ENCODE measurements at regions not wholly inside any gene's neighbourhood (a gene's known extent, or its start where the extent isn't known, plus 50 kb on each side); places are given as distances from the start of the nearest gene placed in this dataset.

GRCh38 chr4:56200275-56200674 lies 187.0 kb downstream of the AASDH start:
- no peak for DNase-seq

DNA sequence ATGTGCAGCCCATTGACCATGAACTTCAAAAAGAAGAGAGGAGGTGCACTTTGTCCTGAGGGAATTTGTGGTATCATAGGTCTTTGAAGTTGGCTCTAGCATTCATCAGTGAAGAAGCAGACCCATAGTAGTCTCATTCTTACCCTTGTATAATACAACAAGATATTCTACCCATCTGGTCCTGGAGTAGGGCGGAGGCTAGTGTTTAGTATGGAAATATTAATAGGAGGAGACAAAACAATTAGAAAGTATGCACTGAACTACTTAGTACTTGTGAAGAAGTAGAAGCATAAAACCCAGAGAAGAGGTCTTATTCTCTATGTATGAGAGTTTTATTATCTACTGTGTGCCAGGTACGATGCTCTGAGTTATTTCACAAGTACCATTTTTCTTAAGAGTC lies 189.0 kb downstream of the AASDH start:
- DNase-seq = no peak

DNA sequence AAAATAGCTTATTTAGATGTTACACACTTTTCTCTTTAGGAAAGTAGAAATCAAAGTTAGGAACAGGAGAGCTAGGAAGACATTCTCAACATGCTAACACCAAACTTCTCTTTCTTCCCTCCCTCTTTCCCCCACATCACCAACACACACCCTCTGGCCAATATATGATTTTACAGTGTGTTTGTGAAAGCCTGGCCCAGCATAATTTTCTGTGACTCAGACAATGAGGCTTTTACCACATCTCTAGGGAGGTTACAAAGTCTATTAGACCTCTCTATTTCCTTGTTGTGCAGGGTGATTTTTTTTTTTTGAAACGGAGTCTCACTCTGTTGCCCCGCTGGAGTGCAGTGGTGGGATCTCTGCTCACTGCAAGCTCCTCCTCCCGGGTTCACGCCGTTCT lies 189.9 kb downstream of the AASDH start:
- DNase-seq = no peak

DNA sequence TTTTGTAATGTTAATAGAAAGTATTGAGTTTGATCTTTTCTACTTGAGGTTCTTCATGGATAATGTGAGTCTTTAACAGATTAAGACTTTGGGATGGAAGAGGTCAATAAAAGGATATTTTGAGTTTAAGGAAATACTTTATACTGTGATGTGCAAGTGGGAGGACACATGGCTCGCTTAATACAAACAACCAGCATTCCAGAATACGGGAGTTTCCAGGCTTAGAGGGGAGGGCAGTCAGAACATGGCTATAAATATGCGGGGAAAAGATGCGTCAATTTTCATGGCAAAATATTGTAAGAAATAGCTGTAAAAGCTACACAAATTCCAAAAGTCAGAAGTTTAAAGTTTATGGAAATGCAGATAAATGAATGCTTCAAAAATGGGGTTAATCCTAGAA lies 192.3 kb downstream of the AASDH start:
- no peak for DNase-seq

- DNase-seq = no peak
These were observed 195.8 kb downstream of the AASDH start for GRCh38 chr4:56191534-56191933.

- DNase-seq = no peak
These were observed 199.6 kb downstream of the AASDH start for GRCh38 chr4:56187688-56188087.

GRCh38 chr4:56186808-56187523 lies 200.3 kb downstream of the AASDH start:
- DNase-seq = no peak

- no peak for DNase-seq
These were observed 201.4 kb downstream of the AASDH start for GRCh38 chr4:56185901-56186300.

DNA sequence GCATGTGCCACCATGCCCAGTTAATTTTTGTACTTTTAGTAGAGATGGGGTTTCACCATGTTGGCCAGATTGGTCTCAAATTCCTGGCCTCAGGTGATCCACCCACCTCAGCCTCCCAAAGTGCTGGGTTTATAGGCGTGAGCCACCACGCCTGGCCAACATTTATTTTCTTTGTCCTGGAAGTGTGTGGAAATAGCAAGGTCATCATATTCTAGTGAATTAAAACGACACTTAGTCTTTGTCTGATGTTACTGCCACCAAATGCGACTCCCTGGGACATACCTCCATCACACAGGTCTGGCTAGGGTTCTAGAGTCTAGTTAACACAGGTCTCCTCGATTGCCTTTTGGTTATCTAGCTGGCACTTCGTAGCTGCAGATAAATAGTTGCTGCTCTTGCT lies 203.1 kb downstream of the AASDH start:
- DNase-seq = no peak

GRCh38 chr4:56183344-56183959 lies 203.8 kb downstream of the AASDH start:
- no peak for DNase-seq

DNA sequence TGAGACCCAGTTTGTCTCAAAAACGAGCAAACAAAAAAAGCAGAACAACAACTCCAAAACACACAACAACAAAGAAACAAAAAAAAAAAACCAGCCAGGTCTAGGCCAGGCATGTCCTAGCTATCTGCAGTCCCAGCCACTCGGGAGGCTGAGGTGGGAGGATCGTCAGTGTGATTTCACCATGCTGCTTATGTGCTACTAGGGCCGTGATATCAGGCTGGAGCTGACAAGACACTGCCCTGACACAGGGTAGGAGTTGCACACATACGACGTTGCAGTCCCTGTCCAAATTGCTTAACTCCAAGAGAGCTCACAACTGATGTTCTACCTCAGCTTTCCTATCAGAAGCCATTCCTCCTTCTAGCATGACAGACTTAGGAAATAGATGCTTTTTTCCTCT lies 204.9 kb downstream of the AASDH start:
- no peak for DNase-seq

GRCh38 chr4:56181140-56181953 lies 205.9 kb downstream of the AASDH start:
- DNase-seq = peak; percentile 66

- no peak for DNase-seq
These were observed 218.2 kb downstream of the AASDH start for GRCh38 chr4:56169061-56169460.

DNA sequence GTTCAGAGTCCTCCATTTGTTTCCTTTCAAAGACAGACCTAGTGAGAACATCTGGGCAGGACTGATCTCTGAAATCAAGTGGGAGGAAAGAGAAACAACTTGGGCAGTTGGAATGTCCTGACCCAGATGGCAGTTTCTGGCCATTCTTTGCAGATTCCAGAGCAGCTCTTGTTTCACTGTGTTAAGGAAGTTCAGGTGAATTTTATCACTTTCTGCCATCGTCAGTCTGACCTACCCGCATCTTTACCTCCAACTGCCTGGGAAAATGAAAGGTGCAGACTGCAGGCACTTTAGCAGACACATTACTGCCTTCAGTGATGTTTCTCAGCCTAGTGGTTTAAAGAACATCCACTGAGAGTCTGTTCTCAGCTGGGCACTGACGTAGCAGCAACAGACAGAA lies 216.2 kb downstream of the CEP135 start:
- no peak for DNase-seq

GRCh38 chr4:56160636-56161035 lies 211.9 kb downstream of the CEP135 start:
- DNase-seq = no peak

DNA sequence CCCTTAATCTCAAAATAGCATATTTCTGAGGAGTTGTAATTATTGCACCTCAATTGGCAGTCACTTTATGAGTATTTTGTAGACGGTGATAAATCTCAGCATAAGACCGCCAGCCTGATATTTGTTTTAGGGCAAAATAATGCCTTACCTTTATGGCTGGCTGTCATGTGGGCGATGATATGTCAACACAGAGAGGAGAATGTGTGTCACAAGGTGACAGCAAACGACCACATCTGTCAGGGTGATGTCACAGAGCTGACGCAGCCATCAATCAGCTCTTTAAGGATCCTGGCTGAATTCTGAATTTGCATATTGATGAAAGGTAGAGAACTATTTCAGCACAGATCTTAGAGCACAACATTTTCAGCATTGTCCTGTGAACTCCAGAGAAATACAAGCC lies 209.7 kb downstream of the CEP135 start:
- no peak for DNase-seq

DNA sequence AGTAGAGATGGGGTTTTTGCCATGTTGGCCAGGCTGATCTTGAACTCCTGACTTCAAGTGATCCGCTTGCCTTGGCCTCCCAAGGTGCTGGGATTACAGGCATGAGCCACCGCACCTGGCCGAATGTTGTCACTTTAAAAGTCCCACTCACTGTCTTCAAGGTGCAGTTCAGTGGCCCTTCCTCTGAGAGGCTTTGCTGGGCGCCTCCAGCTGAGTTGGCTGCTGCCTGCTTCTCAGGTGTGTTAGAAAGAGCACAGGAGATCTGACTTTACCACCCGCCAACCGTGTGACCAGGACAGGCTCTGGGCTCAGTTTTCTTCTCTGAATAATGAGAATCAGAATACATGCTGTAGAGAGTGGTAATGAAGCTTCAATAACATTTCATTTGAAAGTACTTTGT lies 207.4 kb downstream of the CEP135 start:
- DNase-seq = no peak

DNA sequence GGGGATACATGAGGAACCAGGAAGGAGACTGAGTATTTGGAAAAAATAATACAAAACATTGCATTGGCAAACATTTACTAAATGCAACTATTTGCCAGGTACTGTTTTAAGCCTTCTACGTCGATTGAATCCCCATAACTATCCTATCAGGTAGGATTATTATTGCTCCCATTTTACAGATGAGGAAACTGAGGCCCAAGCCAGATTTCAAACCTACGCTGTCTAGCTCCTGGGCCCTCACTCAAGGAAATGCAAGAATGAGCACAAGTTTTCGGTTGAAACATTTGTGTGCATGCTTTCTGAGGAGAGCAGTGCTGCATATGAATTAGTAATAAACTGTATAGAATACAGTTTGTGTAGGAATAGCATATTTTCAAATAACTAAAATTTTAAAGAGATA lies 206.7 kb downstream of the CEP135 start:
- no peak for DNase-seq

DNA sequence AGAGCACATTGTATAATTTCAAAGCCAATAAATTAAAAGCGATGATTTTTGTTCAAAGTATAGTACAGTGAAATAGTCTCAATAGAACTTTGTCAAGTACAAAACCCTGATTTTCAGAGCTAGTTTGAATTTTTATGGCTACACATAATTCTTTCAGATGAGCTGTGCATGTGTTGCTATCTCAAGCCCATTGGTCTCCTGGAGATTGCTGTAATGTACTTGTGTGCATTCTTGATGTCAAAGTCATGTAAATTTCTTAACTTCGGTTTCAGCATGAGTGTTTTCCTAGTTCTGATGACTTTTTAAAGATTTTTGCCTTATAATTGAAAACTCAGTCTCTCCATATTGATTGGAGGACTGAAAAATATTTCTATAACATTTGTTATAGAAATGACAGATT lies 200.8 kb downstream of the CEP135 start:
- no peak for DNase-seq

DNA sequence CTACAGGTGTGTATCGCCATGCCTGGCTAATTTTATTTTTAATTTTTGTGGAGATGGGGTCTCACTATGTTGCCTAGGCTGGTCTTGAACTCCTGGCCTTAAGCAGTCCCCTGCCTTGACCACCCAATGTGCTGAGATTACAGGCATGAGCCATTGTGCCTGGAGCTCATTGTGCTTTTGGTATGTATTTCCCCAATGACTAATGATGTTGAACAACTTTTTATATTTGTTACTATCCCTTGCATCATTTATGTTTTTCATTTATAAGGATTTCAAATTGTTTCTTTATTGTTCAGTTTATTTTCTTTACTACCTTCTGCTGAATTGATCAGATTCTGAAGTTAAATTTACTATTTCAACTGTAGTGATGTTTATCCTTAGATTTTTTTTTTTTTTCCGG lies 199.7 kb downstream of the CEP135 start:
- DNase-seq = no peak

- DNase-seq = no peak
These were observed 198.6 kb downstream of the CEP135 start for GRCh38 chr4:56147371-56147770.

GRCh38 chr4:56146956-56147355 lies 198.2 kb downstream of the CEP135 start:
- DNase-seq = no peak

GRCh38 chr4:56142088-56142487 lies 193.3 kb downstream of the CEP135 start:
- DNase-seq = no peak

GRCh38 chr4:56139241-56139827 lies 190.6 kb downstream of the CEP135 start:
- no peak for DNase-seq

Data from left hindlimb (tissue), 1 donor.